ENCODE measurements at regions not wholly inside any gene's neighbourhood (a gene's known extent, or its start where the extent isn't known, plus 50 kb on each side); places are given as distances from the start of the nearest gene placed in this dataset.

DNA sequence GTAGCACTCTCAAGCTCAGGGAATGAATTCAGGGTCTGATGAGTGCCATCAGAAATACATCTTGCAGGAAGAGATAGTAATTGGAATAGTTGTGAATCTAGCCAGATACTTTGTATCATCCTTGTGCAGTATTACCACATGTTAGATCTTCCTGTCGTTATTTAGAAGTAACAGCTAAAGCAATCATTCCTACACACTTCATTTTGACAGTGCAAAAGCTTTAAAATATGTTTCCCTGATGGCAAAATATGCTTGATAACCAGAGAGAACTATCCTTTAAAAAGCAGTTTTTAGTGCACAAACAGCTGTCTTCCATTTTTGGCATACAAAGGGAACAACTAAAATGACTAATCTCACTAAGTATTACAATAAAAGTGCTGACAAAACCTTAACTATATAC, 149.5 kb upstream of the SLC38A2 start:
- TF ChIP-seq, protein P1, sequence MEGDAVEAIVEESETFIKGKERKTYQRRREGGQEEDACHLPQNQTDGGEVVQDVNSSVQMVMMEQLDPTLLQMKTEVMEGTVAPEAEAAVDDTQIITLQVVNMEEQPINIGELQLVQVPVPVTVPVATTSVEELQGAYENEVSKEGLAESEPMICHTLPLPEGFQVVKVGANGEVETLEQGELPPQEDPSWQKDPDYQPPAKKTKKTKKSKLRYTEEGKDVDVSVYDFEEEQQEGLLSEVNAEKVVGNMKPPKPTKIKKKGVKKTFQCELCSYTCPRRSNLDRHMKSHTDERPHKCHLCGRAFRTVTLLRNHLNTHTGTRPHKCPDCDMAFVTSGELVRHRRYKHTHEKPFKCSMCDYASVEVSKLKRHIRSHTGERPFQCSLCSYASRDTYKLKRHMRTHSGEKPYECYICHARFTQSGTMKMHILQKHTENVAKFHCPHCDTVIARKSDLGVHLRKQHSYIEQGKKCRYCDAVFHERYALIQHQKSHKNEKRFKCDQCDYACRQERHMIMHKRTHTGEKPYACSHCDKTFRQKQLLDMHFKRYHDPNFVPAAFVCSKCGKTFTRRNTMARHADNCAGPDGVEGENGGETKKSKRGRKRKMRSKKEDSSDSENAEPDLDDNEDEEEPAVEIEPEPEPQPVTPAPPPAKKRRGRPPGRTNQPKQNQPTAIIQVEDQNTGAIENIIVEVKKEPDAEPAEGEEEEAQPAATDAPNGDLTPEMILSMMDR (conservative IDR thresholded peaks at IDR 0.05; ENCODE audit: low read depth, low read length) = no peak
- no peak for TF ChIP-seq POLR2A (IDR thresholded peaks at IDR 0.05; ENCODE audit: low read depth, low read length)

All from IMR-90 (cell line).